Stomach (tissue), 4 donors: ENCODE measurements at regions not wholly inside any gene's neighbourhood (a gene's known extent, or its start where the extent isn't known, plus 50 kb on each side); places are given as distances from the start of the nearest gene placed in this dataset.

Experiments
- CTCF ChIP-seq, 7 experiments: fragments of 450-650 bp in 4 of 7; fragments of 200-600 bp in 3 of 7; sonication (generic) in 3 of 7; IDR thresholded peaks; one replicate each; pipeline ENCODE4 v1.5.1; 2016 to 2019; ENCODE audit warnings: antibody characterized with exemption in 7 of 7, control low read depth in 2 of 7, mild to moderate bottlenecking in 1 of 7
- EP300 ChIP-seq: sonication (generic); formaldehyde crosslinking; IDR thresholded peaks from one replicate; pipeline ENCODE4 v1.6.1; 2017; ENCODE audit warnings: antibody characterized with exemption
- POLR2A ChIP-seq, 4 donors: fragments of 450-650 bp; IDR thresholded peaks; one replicate each; pipeline ENCODE4 v1.6.1; 2016; ENCODE audit warnings: antibody characterized with exemption in 4 of 4, control low read depth in 2 of 4, mild to moderate bottlenecking in 1 of 4, moderate library complexity in 1 of 4
- POLR2AphosphoS5 ChIP-seq, 3 donors: sonication (generic); formaldehyde crosslinking; IDR thresholded peaks; one replicate each; pipeline ENCODE4 v1.6.1; 2016; ENCODE audit warnings: antibody characterized with exemption in 3 of 3

- TF ChIP-seq POLR2AphosphoS5 (IDR thresholded peaks at IDR 0.05) (no peak), CTCF (IDR thresholded peaks at IDR 0.05) (no peak), POLR2A (IDR thresholded peaks at IDR 0.05) (no peak), EP300 (no peak)
These were observed 543.0 kb upstream of the PLXNA2 start for GRCh38 chr1:208787219-208787618.
